PFSK-1 (cell line): ENCODE measurements at regions not wholly inside any gene's neighbourhood (a gene's known extent, or its start where the extent isn't known, plus 50 kb on each side); places are given as distances from the start of the nearest gene placed in this dataset.

Experiments
- FOXP2 ChIP-seq: optimal IDR thresholded peaks from 2 replicates; pipeline ENCODE3; 2011; ENCODE audit warnings: borderline replicate concordance, control low read depth, inconsistent platforms; ENCODE audit not compliant: insufficient read depth; ENCODE audit errors: extremely low read length, extremely low read depth
- TF ChIP-seq, protein P1 (sequence below), 2 experiments: IDR thresholded peaks; 2 replicates each; pipeline versions ENCODE4 v1.6.1 to v1.8.0; 2011 to 2012; ENCODE audit warnings: low read depth in 2 of 2, low read length in 2 of 2, control low read depth in 1 of 2, inconsistent platforms in 1 of 2, mild to moderate bottlenecking in 1 of 2, moderate library complexity in 1 of 2; ENCODE audit not compliant: insufficient read depth in 1 of 2

DNA sequence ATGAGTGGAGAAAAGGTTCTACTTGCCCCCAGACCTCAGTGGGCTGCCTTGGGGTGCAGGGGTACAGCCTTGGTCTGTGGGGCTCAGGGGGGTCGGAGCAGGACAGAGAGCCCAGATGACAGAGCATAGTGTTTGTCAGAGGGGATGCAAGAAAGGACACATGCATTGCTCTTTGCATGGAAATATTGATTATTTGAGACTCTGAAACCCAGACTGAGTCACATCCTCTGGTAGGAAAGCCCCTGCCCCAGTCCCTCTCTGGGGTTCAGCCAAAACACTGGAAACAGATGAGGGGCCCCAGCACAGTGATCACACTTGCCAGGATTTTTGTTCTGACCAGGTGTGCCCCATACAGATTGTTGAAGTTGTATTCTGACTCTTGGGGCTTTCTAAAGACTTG is 1094.4 kb downstream of the BCL11B start:
- no peak for TF ChIP-seq FOXP2
- TF ChIP-seq, protein P1, sequence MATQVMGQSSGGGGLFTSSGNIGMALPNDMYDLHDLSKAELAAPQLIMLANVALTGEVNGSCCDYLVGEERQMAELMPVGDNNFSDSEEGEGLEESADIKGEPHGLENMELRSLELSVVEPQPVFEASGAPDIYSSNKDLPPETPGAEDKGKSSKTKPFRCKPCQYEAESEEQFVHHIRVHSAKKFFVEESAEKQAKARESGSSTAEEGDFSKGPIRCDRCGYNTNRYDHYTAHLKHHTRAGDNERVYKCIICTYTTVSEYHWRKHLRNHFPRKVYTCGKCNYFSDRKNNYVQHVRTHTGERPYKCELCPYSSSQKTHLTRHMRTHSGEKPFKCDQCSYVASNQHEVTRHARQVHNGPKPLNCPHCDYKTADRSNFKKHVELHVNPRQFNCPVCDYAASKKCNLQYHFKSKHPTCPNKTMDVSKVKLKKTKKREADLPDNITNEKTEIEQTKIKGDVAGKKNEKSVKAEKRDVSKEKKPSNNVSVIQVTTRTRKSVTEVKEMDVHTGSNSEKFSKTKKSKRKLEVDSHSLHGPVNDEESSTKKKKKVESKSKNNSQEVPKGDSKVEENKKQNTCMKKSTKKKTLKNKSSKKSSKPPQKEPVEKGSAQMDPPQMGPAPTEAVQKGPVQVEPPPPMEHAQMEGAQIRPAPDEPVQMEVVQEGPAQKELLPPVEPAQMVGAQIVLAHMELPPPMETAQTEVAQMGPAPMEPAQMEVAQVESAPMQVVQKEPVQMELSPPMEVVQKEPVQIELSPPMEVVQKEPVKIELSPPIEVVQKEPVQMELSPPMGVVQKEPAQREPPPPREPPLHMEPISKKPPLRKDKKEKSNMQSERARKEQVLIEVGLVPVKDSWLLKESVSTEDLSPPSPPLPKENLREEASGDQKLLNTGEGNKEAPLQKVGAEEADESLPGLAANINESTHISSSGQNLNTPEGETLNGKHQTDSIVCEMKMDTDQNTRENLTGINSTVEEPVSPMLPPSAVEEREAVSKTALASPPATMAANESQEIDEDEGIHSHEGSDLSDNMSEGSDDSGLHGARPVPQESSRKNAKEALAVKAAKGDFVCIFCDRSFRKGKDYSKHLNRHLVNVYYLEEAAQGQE (IDR thresholded peaks at IDR 0.05; ENCODE audit: insufficient read depth in 1 of 2, low read depth in 2 of 2, low read length in 2 of 2) = no peak
